Umbilical cord (tissue), 1 donor: ENCODE measurements at regions not wholly inside any gene's neighbourhood (a gene's known extent, or its start where the extent isn't known, plus 50 kb on each side); places are given as distances from the start of the nearest gene placed in this dataset.

ENCODE experiments used
- DNase-seq: peaks from one replicate; pipeline ENCODE4 v3.0.0-alpha.2; 2015; ENCODE audit warnings: low spot score

GRCh38 chr4:38230121-38230801 is 270.1 kb downstream of the PTTG2 start:
- DNase-seq: peak; percentile 21

- no peak for DNase-seq
Observed at GRCh38 chr4:38230821-38231563, 270.8 kb downstream of the PTTG2 start.

GRCh38 chr4:38231626-38232025 is 271.4 kb downstream of the PTTG2 start:
- no peak for DNase-seq

GRCh38 chr4:38232741-38233140 is 272.5 kb downstream of the PTTG2 start:
- no peak for DNase-seq

- DNase-seq: no peak
Observed at GRCh38 chr4:38233727-38234480, 273.7 kb downstream of the PTTG2 start.

- DNase-seq: peak; percentile 25
Observed at GRCh38 chr4:38235354-38235753, 275.2 kb downstream of the PTTG2 start.

GRCh38 chr4:38236003-38236402 is 275.8 kb downstream of the PTTG2 start:
- no peak for DNase-seq

- no peak for DNase-seq
Observed at GRCh38 chr4:38236503-38236902, 276.3 kb downstream of the PTTG2 start.

GRCh38 chr4:38237139-38237538 is 276.9 kb downstream of the PTTG2 start:
- DNase-seq: no peak

GRCh38 chr4:38241541-38241940 is 281.3 kb downstream of the PTTG2 start:
- DNase-seq: no peak

GRCh38 chr4:38242101-38242500 is 281.9 kb downstream of the PTTG2 start:
- DNase-seq: no peak

GRCh38 chr4:38242822-38243387 is 282.7 kb downstream of the PTTG2 start:
- no peak for DNase-seq

GRCh38 chr4:38243388-38244053 is 283.3 kb downstream of the PTTG2 start:
- peak; percentile 31 for DNase-seq

- DNase-seq: no peak
Observed at GRCh38 chr4:38254825-38255224, 294.6 kb downstream of the PTTG2 start.

- DNase-seq: no peak
Observed at GRCh38 chr4:38255572-38255971, 295.4 kb downstream of the PTTG2 start.

GRCh38 chr4:38266616-38267015 is 306.4 kb downstream of the PTTG2 start:
- no peak for DNase-seq

GRCh38 chr4:38268108-38268820 is 308.1 kb downstream of the PTTG2 start:
- DNase-seq: no peak

- DNase-seq: no peak
Observed at GRCh38 chr4:38268837-38269236, 308.6 kb downstream of the PTTG2 start.

GRCh38 chr4:38273407-38273806 is 313.2 kb downstream of the PTTG2 start:
- no peak for DNase-seq

GRCh38 chr4:38275331-38276100 is 315.3 kb downstream of the PTTG2 start:
- no peak for DNase-seq
